Sigmoid colon (tissue), 4 donors: ENCODE measurements at regions not wholly inside any gene's neighbourhood (a gene's known extent, or its start where the extent isn't known, plus 50 kb on each side); places are given as distances from the start of the nearest gene placed in this dataset.

Source experiments
- EP300 ChIP-seq, 4 donors: sonication (generic); formaldehyde crosslinking; IDR thresholded peaks; one replicate each; pipeline ENCODE4 v1.6.1; 2017; ENCODE audit warnings: antibody characterized with exemption in 4 of 4
- TF ChIP-seq, protein P1 (sequence below), 4 experiments: fragments of 450-650 bp in 3 of 4; fragments of 200-600 bp in 1 of 4; IDR thresholded peaks; one replicate each; pipeline ENCODE4 v1.5.1; 2016 to 2019; ENCODE audit warnings: antibody characterized with exemption in 4 of 4, mild to moderate bottlenecking in 3 of 4, moderate library complexity in 2 of 4

DNA sequence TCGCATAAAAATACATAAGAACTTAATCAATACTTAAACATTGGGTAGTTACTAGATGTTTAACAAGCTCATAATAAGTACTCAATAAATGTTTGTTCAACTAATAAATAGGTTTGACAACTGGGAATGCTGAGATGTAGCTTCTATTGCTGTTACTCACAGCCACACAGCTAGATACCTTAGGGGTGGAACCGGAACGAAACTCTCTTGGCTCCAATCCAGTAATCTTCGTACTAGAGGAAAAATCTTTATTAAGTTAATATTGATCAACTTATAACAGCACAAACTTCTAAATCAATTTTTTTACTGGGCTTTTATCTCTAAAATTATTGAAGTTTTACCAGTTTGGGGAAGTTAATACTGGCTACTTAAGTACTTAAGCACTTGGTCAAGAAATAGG is 247.8 kb downstream of the PAX3 start:
- TF ChIP-seq EP300 (IDR thresholded peaks at IDR 0.05): no peak
- TF ChIP-seq, protein P1, sequence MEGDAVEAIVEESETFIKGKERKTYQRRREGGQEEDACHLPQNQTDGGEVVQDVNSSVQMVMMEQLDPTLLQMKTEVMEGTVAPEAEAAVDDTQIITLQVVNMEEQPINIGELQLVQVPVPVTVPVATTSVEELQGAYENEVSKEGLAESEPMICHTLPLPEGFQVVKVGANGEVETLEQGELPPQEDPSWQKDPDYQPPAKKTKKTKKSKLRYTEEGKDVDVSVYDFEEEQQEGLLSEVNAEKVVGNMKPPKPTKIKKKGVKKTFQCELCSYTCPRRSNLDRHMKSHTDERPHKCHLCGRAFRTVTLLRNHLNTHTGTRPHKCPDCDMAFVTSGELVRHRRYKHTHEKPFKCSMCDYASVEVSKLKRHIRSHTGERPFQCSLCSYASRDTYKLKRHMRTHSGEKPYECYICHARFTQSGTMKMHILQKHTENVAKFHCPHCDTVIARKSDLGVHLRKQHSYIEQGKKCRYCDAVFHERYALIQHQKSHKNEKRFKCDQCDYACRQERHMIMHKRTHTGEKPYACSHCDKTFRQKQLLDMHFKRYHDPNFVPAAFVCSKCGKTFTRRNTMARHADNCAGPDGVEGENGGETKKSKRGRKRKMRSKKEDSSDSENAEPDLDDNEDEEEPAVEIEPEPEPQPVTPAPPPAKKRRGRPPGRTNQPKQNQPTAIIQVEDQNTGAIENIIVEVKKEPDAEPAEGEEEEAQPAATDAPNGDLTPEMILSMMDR (IDR thresholded peaks at IDR 0.05): no peak
